ENCODE measurements at regions not wholly inside any gene's neighbourhood (a gene's known extent, or its start where the extent isn't known, plus 50 kb on each side); places are given as distances from the start of the nearest gene placed in this dataset.

DNA sequence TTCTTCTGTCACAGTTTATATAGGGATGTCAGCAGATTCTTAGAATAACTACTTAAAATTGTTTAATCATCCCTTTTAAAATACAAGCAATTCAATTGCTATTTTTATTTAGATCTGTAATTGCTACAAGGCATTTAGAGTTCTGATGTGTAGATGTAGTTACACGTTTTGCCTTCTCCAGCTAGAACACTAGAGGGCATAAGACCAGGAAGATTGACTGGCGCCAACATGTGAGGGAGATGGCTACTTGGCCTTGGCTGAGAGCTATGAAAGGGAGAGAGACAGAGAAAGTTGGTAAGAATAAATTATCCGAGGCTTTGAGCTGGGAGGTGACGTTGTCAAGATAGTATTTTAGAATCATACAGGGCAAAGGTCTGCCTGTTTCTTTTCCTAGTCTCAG lies 563.7 kb upstream of the PRKX start:
- no peaks in the 10 kb centered on the region for H3K9me3 ChIP-seq
- H3K4me3 ChIP-seq = no peak overlapping the region

DNA sequence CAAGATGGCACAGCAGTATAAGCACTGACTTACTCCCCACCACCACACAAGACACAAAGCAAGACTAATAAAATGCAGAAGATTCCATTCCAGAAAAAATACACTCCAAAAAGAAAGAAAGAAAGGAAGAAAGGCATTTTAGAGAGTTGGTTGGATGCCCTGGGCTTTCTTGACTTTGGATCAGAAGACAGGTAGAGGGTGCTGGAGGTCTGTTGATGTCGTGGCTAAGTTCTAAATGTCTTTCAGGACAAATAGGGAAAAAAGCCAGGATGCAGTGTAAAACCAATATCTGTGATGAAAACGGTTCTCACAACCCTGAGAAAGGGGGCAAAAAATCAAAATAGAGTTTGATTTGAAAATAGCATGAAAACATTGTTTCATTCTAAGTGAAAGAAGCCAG lies 555.2 kb upstream of the PRKX start:
- no peaks in the 10 kb centered on the region for H3K36me3 ChIP-seq
- H3K27ac ChIP-seq = no peak overlapping the region
- no peaks in the 10 kb centered on the region for H3K27me3 ChIP-seq
- 24 to 30% methylated on average over 2 of the region's 2 CpGs for WGBS, 2 donors
- DNase-seq = no peak
- TF ChIP-seq POLR2AphosphoS5 (IDR thresholded peaks at IDR 0.05) = no peak
- TF ChIP-seq, protein P1, sequence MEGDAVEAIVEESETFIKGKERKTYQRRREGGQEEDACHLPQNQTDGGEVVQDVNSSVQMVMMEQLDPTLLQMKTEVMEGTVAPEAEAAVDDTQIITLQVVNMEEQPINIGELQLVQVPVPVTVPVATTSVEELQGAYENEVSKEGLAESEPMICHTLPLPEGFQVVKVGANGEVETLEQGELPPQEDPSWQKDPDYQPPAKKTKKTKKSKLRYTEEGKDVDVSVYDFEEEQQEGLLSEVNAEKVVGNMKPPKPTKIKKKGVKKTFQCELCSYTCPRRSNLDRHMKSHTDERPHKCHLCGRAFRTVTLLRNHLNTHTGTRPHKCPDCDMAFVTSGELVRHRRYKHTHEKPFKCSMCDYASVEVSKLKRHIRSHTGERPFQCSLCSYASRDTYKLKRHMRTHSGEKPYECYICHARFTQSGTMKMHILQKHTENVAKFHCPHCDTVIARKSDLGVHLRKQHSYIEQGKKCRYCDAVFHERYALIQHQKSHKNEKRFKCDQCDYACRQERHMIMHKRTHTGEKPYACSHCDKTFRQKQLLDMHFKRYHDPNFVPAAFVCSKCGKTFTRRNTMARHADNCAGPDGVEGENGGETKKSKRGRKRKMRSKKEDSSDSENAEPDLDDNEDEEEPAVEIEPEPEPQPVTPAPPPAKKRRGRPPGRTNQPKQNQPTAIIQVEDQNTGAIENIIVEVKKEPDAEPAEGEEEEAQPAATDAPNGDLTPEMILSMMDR (IDR thresholded peaks at IDR 0.05) = no peak
- no peak for TF ChIP-seq POLR2A (IDR thresholded peaks at IDR 0.05)
- TF ChIP-seq EP300 (IDR thresholded peaks at IDR 0.05) = no peak
- no peaks in the 10 kb centered on the region for H3K4me1 ChIP-seq
- no peak overlapping the region for H3K4me3 ChIP-seq
- H3K9me3 ChIP-seq = no peaks in the 10 kb centered on the region
- intact Hi-C loops (cut with DNase I) = no loop called here

More for the DNA sequence above, 563.7 kb upstream of the PRKX start:
- Histone ChIP-seq H3K4me1 (no peaks in the 10 kb centered on the region), H3K27ac (no peak overlapping the region), H3K36me3 (no peaks in the 10 kb centered on the region), H3K27me3 (no peaks in the 10 kb centered on the region)
- WGBS, 2 donors = 53 to 73% methylated on average over 4 of the region's 4 CpGs
- no peak for DNase-seq
- intact Hi-C loops (cut with DNase I) = no loop called here
- TF ChIP-seq EP300 (IDR thresholded peaks at IDR 0.05) (no peak), POLR2AphosphoS5 (IDR thresholded peaks at IDR 0.05) (no peak), POLR2A (IDR thresholded peaks at IDR 0.05) (no peak)
- TF ChIP-seq, protein P1 (IDR thresholded peaks at IDR 0.05) = no peak

DNA sequence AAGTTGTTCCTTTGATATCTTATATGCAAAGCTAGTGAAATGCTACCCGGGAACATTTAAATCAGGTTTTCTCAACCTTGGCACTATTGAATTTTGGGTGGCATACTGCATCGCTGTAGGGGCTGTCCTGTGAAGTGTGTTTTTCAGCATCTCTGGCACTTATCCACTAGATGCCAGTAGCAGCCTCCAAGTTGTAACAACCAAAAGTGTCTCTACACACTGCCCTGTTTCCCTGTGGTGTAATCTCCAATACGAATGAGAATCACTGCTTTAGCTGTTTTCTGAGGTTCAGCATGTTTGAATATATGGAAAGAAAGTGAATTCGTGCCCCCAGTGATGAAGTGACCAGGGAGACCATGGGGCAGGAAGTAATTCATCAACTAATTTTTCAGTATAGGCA lies 551.6 kb upstream of the PRKX start:
- Histone ChIP-seq H3K36me3 (no peaks in the 10 kb centered on the region), H3K9me3 (no peaks in the 10 kb centered on the region), H3K27me3 (no peaks in the 10 kb centered on the region), H3K4me3 (no peak overlapping the region), H3K4me1 (no peaks in the 10 kb centered on the region), H3K27ac (no peak overlapping the region)
- 81 to 87% methylated on average over 4 of the region's 4 CpGs for WGBS, 2 donors
- no peak for DNase-seq
- TF ChIP-seq, protein P1 (IDR thresholded peaks at IDR 0.05) = no peak
- TF ChIP-seq POLR2A (IDR thresholded peaks at IDR 0.05) = no peak
- TF ChIP-seq EP300 (IDR thresholded peaks at IDR 0.05) = no peak
- no peak for TF ChIP-seq POLR2AphosphoS5 (IDR thresholded peaks at IDR 0.05)
- intact Hi-C loops (cut with DNase I) = no loop called here

DNA sequence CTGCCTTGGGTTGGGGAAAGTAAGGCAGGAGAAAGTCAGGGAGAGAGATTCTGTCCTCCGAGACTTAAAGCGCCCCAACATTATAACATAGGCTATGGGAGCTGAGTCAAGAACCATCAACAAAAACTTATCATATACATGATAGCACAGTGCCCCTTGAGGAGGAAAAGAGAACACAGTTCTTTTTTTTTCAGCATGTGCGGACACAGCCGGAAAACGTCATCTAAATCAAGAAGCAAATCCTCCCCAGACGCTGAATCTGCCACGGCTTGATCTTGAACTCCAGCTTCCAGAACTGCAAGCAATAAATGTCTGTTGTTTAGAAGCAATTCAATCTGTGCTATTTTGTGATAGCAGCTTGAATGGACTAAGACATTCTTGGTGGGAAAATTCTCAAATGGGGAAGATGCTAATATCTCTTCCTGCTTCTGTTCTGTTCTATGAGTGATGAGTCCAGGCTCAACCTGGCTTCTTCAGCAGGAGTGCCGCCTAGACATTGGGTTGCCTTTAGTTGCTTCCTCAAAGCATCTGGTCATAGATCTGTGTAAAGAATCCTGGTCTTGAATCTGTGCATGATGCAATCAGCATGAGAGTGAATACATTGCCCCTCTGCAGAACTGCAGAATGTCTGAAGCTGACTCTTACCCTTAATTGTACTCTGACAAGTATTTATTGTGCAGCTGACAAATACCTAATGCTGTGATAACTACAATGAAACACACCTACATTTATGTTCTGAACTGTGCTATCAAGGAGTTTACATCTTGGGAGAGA lies 549.8 kb upstream of the PRKX start:
- Histone ChIP-seq H3K27me3 (no peaks in the 10 kb centered on the region), H3K4me1 (no peaks in the 10 kb centered on the region), H3K27ac (no peak overlapping the region), H3K36me3 (no peaks in the 10 kb centered on the region), H3K4me3 (no peak overlapping the region), H3K9me3 (no peaks in the 10 kb centered on the region)
- intact Hi-C loops (cut with DNase I) = no loop called here
- no peak for DNase-seq
- TF ChIP-seq POLR2AphosphoS5 (IDR thresholded peaks at IDR 0.05) (no peak), POLR2A (IDR thresholded peaks at IDR 0.05) (no peak), EP300 (IDR thresholded peaks at IDR 0.05) (no peak)
- TF ChIP-seq, protein P1 (IDR thresholded peaks at IDR 0.05) = no peak
- WGBS, 2 donors = 24 to 34% methylated on average over 8 of the region's 8 CpGs

DNA sequence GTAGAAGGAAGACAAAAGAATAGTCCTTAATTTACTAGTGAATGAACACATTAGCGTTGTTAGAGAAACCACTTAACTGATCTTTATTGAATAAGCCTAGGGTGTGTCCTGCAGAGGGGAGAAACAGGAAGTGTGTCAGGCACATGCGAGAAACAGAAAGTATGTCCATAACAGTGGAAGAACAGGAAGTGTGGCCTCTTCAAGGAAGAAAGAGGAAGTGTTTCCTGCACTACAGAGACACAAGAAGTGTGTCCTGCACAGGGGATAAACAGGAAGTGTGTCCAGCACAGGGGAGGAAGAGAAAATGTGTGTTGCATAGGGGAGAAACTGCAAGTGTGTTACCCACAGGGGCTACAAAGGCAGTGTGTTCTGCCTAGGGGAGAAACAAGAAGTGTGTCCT lies 539.6 kb upstream of the PRKX start:
- no peaks in the 10 kb centered on the region for H3K4me1 ChIP-seq
- 7 to 24% methylated on average over 2 of the region's 2 CpGs for WGBS, 2 donors
- no peaks in the 10 kb centered on the region for H3K36me3 ChIP-seq
- TF ChIP-seq, protein P1 (IDR thresholded peaks at IDR 0.05) = no peak
- TF ChIP-seq EP300 (IDR thresholded peaks at IDR 0.05) (no peak), POLR2AphosphoS5 (IDR thresholded peaks at IDR 0.05) (no peak), POLR2A (IDR thresholded peaks at IDR 0.05) (no peak)
- intact Hi-C loops (cut with DNase I) = no loop called here
- H3K9me3 ChIP-seq = no peaks in the 10 kb centered on the region
- no peak for DNase-seq
- H3K4me3 ChIP-seq = no peak overlapping the region
- no peaks in the 10 kb centered on the region for H3K27me3 ChIP-seq
- no peak overlapping the region for H3K27ac ChIP-seq

All from sigmoid colon (tissue), 6 donors.